ENCODE measurements at regions not wholly inside any gene's neighbourhood (a gene's known extent, or its start where the extent isn't known, plus 50 kb on each side); places are given as distances from the start of the nearest gene placed in this dataset.

DNA sequence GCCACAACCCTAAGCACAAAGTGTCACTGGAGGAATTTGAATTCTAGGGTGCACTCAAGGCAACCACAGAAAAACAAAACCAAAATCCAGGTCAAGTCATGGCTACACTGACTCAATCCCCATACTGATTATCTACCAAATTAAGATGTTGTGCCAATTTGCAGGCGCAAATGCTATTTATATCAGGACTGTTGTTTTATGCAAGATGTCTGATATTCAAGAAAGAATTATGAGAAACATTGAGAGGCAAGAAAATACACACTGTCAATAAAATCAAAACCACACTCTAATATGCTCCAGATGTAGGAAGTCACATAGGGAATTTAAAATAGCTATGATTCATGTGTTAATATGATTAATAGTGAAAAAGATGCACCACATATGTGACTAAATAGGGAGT is 141.3 kb upstream of the MINDY3 start:
- H3K23ac ChIP-seq (ENCODE audit: low read depth, low read length): no peak overlapping the region
- no peak overlapping the region for H4K5ac ChIP-seq (ENCODE audit: low read depth, low read length)
- H3K79me1 ChIP-seq (ENCODE audit: low read depth in 1 of 2, low read length in 2 of 2): no peaks in the 10 kb centered on the region
- H2BK20ac ChIP-seq (ENCODE audit: low read depth, low read length): no peak overlapping the region
- no peaks in the 10 kb centered on the region for H4K20me1 ChIP-seq (ENCODE audit: insufficient read depth, low read length)
- H3K9me1 ChIP-seq (ENCODE audit: insufficient read depth, low read length): no peaks in the 10 kb centered on the region
- no peak overlapping the region for H3K27ac ChIP-seq (ENCODE audit: insufficient read depth, low read length)
- H2AFZ ChIP-seq (replicated peaks; ENCODE audit: low read length, poor library complexity): no peak overlapping the region
- no peak overlapping the region for H3K56ac ChIP-seq (ENCODE audit: extremely low read depth, insufficient read depth, low read length)
- dilution Hi-C loops (cut with HindIII; ENCODE audit: low sequenced_read_pairs, unreplicated experiment) (no loop called here), intact Hi-C loops (cut with micrococcal nuclease) (no loop called here), in situ Hi-C loops (cut with MboI; ENCODE audit: low sequenced_read_pairs) (no loop called here)
- no peak overlapping the region for H3K4me3 ChIP-seq (ENCODE audit: insufficient read depth, low read depth, low read length)
- no peak overlapping the region for H3K18ac ChIP-seq (ENCODE audit: low read depth, low read length)
- no peak overlapping the region for H2AK5ac ChIP-seq (ENCODE audit: low read depth, low read length)
- ATAC-seq (ENCODE audit: low read depth) (no peak), DNase-seq (no peak)
- no peaks in the 10 kb centered on the region for H3K36me3 ChIP-seq (ENCODE audit: control insufficient read depth, insufficient read depth, low read length)
- WGBS, 2 experiments (ENCODE audit: extremely low coverage in 2 of 2, insufficient read length in 1 of 2): no CpG with 5 or more reads among the region's 1 CpG
- no peak overlapping the region for H3K4me2 ChIP-seq (ENCODE audit: low read depth, low read length)
- no TSS peak for BruUV-seq (replicated peaks)
- ChIA-PET CTCF (no interaction called here), POLR2A (ENCODE audit: unreplicated experiment) (no interaction called here)
- no peaks in the 10 kb centered on the region for H3K4me1 ChIP-seq (ENCODE audit: control insufficient read depth, insufficient read depth, low read length)
- TF ChIP-seq, protein P1, sequence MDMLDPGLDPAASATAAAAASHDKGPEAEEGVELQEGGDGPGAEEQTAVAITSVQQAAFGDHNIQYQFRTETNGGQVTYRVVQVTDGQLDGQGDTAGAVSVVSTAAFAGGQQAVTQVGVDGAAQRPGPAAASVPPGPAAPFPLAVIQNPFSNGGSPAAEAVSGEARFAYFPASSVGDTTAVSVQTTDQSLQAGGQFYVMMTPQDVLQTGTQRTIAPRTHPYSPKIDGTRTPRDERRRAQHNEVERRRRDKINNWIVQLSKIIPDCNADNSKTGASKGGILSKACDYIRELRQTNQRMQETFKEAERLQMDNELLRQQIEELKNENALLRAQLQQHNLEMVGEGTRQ (IDR thresholded peaks at IDR 0.05; ENCODE audit: low read depth, low read length): no peak
- TF ChIP-seq MXI1 (IDR thresholded peaks at IDR 0.05; ENCODE audit: borderline replicate concordance, low read depth, low read length) (no peak), FOS (IDR thresholded peaks at IDR 0.05; ENCODE audit: low read depth, low read length) (no peak)
- no peak overlapping the region for H4K91ac ChIP-seq (ENCODE audit: insufficient read depth, low read depth, low read length)
- H2AK9ac ChIP-seq (replicated peaks; ENCODE audit: low read depth, low read length, poor library complexity): no peak overlapping the region
- H2BK15ac ChIP-seq (ENCODE audit: low read depth, low read length): no peak overlapping the region
- H3K9me3 ChIP-seq (ENCODE audit: control insufficient read depth, insufficient read depth, low read length): no peaks in the 10 kb centered on the region
- H2BK5ac ChIP-seq (ENCODE audit: low read depth, low read length, poor library complexity, severe bottlenecking): no peak overlapping the region
- no peak overlapping the region for H4K8ac ChIP-seq (ENCODE audit: low read depth in 2 of 2, low read length in 2 of 2)
- H3K14ac ChIP-seq (replicated peaks; ENCODE audit: low read depth, low read length): no peak overlapping the region
- H3K27me3 ChIP-seq (ENCODE audit: control insufficient read depth, insufficient read depth, low read length): no peaks in the 10 kb centered on the region
- no peak overlapping the region for H2BK120ac ChIP-seq (ENCODE audit: low read depth, low read length)
- H3K4ac ChIP-seq (ENCODE audit: low read depth, low read length): no peak overlapping the region
- no peak overlapping the region for H3K9ac ChIP-seq (ENCODE audit: low read depth, low read length)

All from IMR-90 (cell line).